ENCODE measurements at regions not wholly inside any gene's neighbourhood (a gene's known extent, or its start where the extent isn't known, plus 50 kb on each side); places are given as distances from the start of the nearest gene placed in this dataset.
A peak's percentile ranks its signal among the peaks of the same experiment; 100 is the strongest.

DNA sequence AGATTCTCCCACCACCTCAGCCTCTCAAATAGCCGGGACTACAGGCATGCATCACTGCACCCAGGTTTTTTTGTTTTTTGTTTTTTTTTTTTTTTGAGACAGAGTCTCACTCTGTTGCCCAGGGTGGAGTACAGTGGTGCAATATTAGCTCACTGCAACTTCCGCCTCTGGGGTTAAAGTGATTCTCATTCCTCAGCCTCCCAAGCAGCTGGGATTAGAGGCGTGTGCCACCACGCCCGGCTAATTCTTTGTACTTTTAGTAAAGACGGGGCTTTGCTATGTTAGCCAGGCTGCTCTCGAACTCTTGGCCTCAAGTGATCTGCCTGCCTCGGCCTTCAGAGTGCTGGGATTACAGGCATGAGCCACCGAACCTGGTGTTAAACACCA, 107.5 kb upstream of the KIF5B start:
- Histone ChIP-seq H2AFZ (ENCODE audit: low read length) (no peak overlapping the region), H3K4me3 (replicated peaks in 1 of 4; ENCODE audit: control extremely low read depth in 1 of 4, insufficient read depth in 1 of 4, low read depth in 3 of 4, low read length in 4 of 4) (no peak overlapping the region), H3K27ac (ENCODE audit: insufficient read depth, low read length) (no peak overlapping the region), H3K9ac (ENCODE audit: insufficient read depth, low read length) (no peak overlapping the region), H3K36me3 (ENCODE audit: control insufficient read depth, insufficient read depth, low read length) (no peaks in the 10 kb centered on the region), H4K20me1 (ENCODE audit: control insufficient read depth, extremely low read depth, insufficient read depth, low read length) (no peaks in the 10 kb centered on the region), H3K4me2 (ENCODE audit: extremely low read depth, insufficient read depth, low read length) (no peak overlapping the region), H3K79me2 (ENCODE audit: control insufficient read depth, insufficient read depth, low read length) (no peaks in the 10 kb centered on the region), H3K27me3 (ENCODE audit: control insufficient read depth, insufficient read depth, low read length) (no peaks in the 10 kb centered on the region), H3K4me1 (ENCODE audit: control insufficient read depth, extremely low read depth, insufficient read depth, low read length) (peaks cover 4% of the 10 kb centered on the region), H3K9me3 (ENCODE audit: control insufficient read depth, insufficient read depth, low read depth, low read length) (no peaks in the 10 kb centered on the region)
- TF ChIP-seq CTCF (conservative IDR thresholded peaks at IDR 0.05 in 1 of 2, IDR thresholded peaks at IDR 0.05 in 1 of 2; ENCODE audit: low read depth in 1 of 2, low read length in 2 of 2): no peak
- TF ChIP-seq EZH2 (IDR thresholded peaks at IDR 0.05; ENCODE audit: low read length, missing control alignments): no peak
- no peak for DNase-seq (ENCODE audit: low read depth in 2 of 2)

GRCh38 chr10:32163071-32163761, 107.0 kb upstream of the KIF5B start:
- H3K9ac ChIP-seq (ENCODE audit: insufficient read depth, low read length): no peak overlapping the region
- no peak overlapping the region for H3K4me2 ChIP-seq (ENCODE audit: extremely low read depth, insufficient read depth, low read length)
- no peak overlapping the region for H3K27ac ChIP-seq (ENCODE audit: insufficient read depth, low read length)

GRCh38 chr10:32161586-32161985, 105.4 kb upstream of the KIF5B start:
- TF ChIP-seq CTCF (conservative IDR thresholded peaks at IDR 0.05 in 1 of 2, IDR thresholded peaks at IDR 0.05 in 1 of 2; ENCODE audit: low read depth in 1 of 2, low read length in 2 of 2) (no peak), EZH2 (IDR thresholded peaks at IDR 0.05; ENCODE audit: low read length, missing control alignments) (no peak)
- Histone ChIP-seq H2AFZ (ENCODE audit: low read length) (no peak overlapping the region), H3K27me3 (ENCODE audit: control insufficient read depth, insufficient read depth, low read length) (no peaks in the 10 kb centered on the region), H3K27ac (ENCODE audit: insufficient read depth, low read length) (no peak overlapping the region), H3K9me3 (ENCODE audit: control insufficient read depth, insufficient read depth, low read depth, low read length) (no peaks in the 10 kb centered on the region), H3K4me2 (ENCODE audit: extremely low read depth, insufficient read depth, low read length) (no peak overlapping the region), H3K4me1 (ENCODE audit: control insufficient read depth, extremely low read depth, insufficient read depth, low read length) (peaks cover 4% of the 10 kb centered on the region), H4K20me1 (ENCODE audit: control insufficient read depth, extremely low read depth, insufficient read depth, low read length) (no peaks in the 10 kb centered on the region), H3K36me3 (ENCODE audit: control insufficient read depth, insufficient read depth, low read length) (no peaks in the 10 kb centered on the region), H3K79me2 (ENCODE audit: control insufficient read depth, insufficient read depth, low read length) (no peaks in the 10 kb centered on the region), H3K4me3 (replicated peaks in 1 of 4; ENCODE audit: control extremely low read depth in 1 of 4, insufficient read depth in 1 of 4, low read depth in 3 of 4, low read length in 4 of 4) (no peak overlapping the region), H3K9ac (ENCODE audit: insufficient read depth, low read length) (no peak overlapping the region)
- no peak for DNase-seq (ENCODE audit: low read depth in 2 of 2)

More at GRCh38 chr10:32163071-32163761, 107.0 kb upstream of the KIF5B start:
- peaks cover 4% of the 10 kb centered on the region for H3K4me1 ChIP-seq (ENCODE audit: control insufficient read depth, extremely low read depth, insufficient read depth, low read length)
- no peaks in the 10 kb centered on the region for H3K27me3 ChIP-seq (ENCODE audit: control insufficient read depth, insufficient read depth, low read length)
- H3K36me3 ChIP-seq (ENCODE audit: control insufficient read depth, insufficient read depth, low read length): no peaks in the 10 kb centered on the region
- no peaks in the 10 kb centered on the region for H3K9me3 ChIP-seq (ENCODE audit: control insufficient read depth, insufficient read depth, low read depth, low read length)
- DNase-seq (ENCODE audit: low read depth in 2 of 2): peak in 1 of 2 donors; percentile 48
- H3K79me2 ChIP-seq (ENCODE audit: control insufficient read depth, insufficient read depth, low read length): no peaks in the 10 kb centered on the region
- H3K4me3 ChIP-seq (replicated peaks in 1 of 4; ENCODE audit: control extremely low read depth in 1 of 4, insufficient read depth in 1 of 4, low read depth in 3 of 4, low read length in 4 of 4): no peak overlapping the region
- H4K20me1 ChIP-seq (ENCODE audit: control insufficient read depth, extremely low read depth, insufficient read depth, low read length): no peaks in the 10 kb centered on the region
- H2AFZ ChIP-seq (ENCODE audit: low read length): no peak overlapping the region
- TF ChIP-seq CTCF (conservative IDR thresholded peaks at IDR 0.05 in 1 of 2, IDR thresholded peaks at IDR 0.05 in 1 of 2; ENCODE audit: low read depth in 1 of 2, low read length in 2 of 2) (no peak), EZH2 (IDR thresholded peaks at IDR 0.05; ENCODE audit: low read length, missing control alignments) (no peak)
